ENCODE measurements at regions not wholly inside any gene's neighbourhood (a gene's known extent, or its start where the extent isn't known, plus 50 kb on each side); places are given as distances from the start of the nearest gene placed in this dataset.
"Not testable (repeated sequence)": the region's sequence is repeated elsewhere in the genome, so short reads cannot be mapped to it uniquely, and the experiment has no call there.

DNA sequence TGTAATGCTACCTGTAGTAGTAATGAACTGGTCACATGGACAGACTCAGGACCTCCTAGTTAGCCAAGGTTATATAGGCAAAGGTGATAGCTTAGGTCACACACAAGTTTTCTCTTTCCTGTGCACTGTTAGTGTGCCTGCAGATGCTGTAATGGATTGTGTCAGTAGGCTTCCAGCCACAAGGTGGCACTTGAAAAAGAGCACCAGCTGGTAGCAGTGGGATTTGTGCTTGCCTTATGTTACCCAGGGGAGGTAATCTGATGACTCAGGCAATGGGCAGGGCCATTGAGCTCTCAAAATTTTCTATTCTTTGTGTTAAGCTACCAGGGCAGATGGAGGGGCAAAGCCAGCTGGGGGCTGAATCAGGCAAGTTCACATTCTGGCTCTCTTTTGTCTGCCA lies 562.6 kb upstream of the TPTE start:
- H3K9ac ChIP-seq (ENCODE audit: insufficient read length, low read depth); H3K27me3 ChIP-seq (ENCODE audit: insufficient read depth, insufficient read length); H3K4me1 ChIP-seq (ENCODE audit: insufficient read depth, insufficient read length); DNase-seq (ENCODE audit: low read depth, low spot score); H3K4me3 ChIP-seq (ENCODE audit: insufficient read length, low read depth); H3K36me3 ChIP-seq (ENCODE audit: insufficient read depth, insufficient read length, low read length); H3K9me3 ChIP-seq (ENCODE audit: insufficient read depth, low read length): not testable (repeated sequence)

DNA sequence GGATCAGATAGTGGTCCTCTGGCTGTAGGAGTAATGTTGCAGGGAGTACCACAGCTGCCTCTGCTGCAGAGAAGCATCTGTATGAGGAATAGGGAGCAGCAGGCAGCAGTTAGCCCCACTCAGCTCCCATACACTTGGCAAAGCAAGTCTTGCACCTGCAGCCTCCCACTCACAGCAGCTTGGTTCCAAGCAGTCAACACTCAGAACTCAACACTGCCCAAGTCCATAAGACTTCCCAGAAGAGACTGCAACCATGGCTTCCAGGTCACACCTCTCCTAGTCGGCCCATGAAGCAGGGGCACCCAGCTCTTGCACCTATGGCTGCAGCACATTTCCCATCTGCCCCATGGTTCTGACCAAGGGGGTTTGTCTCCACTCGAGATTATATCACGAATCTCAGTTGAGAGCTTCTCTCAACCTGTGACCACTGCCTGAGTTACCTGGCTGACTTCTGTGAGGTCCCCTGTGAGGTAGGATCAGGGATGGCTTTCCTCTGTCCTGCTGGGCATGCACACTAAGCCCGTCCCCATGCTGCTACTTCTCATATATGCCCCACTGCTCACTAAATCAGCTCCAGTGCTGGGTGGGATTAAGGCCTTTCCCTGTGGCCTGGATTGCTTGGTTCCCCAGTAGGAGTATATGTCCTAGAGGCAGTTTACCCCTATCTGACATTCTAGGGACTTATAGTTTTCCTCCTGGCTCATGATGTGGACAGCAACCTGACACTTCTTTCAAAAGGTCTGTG lies 562.0 kb upstream of the TPTE start:
- H3K4me1 ChIP-seq (ENCODE audit: insufficient read depth, insufficient read length), result not testable (repeated sequence)

DNA sequence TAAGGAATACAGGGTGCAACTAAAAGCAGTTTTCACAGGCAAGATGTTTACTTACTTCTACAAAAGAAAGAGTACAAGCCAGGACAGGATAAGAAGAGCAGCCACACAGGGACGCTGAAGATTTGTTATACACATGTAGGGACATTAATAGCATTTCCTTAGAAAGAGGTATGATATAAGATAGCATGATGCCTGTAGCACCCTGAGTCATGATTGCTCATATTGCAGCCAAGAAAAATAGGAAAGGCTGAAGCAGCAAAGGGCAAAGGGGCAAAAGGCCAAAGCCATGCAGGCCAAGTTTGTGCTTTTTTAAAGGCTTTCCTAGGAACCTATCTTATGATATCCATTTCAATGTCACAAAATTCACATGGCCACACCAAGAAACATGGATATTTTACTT lies 552.0 kb upstream of the TPTE start:
- H3K27me3 ChIP-seq (ENCODE audit: insufficient read depth, insufficient read length); DNase-seq (ENCODE audit: low read depth, low spot score); H3K4me3 ChIP-seq (ENCODE audit: insufficient read length, low read depth); H3K36me3 ChIP-seq (ENCODE audit: insufficient read depth, insufficient read length, low read length); H3K4me1 ChIP-seq (ENCODE audit: insufficient read depth, insufficient read length); H3K9me3 ChIP-seq (ENCODE audit: insufficient read depth, low read length); H3K9ac ChIP-seq (ENCODE audit: insufficient read length, low read depth): not testable (repeated sequence)

More for the DNA sequence above, 562.0 kb upstream of the TPTE start:
- not testable (repeated sequence) for H3K36me3 ChIP-seq (ENCODE audit: insufficient read depth, insufficient read length, low read length); H3K9ac ChIP-seq (ENCODE audit: insufficient read length, low read depth); H3K27me3 ChIP-seq (ENCODE audit: insufficient read depth, insufficient read length); H3K9me3 ChIP-seq (ENCODE audit: insufficient read depth, low read length); DNase-seq (ENCODE audit: low read depth, low spot score); H3K4me3 ChIP-seq (ENCODE audit: insufficient read length, low read depth)

DNA sequence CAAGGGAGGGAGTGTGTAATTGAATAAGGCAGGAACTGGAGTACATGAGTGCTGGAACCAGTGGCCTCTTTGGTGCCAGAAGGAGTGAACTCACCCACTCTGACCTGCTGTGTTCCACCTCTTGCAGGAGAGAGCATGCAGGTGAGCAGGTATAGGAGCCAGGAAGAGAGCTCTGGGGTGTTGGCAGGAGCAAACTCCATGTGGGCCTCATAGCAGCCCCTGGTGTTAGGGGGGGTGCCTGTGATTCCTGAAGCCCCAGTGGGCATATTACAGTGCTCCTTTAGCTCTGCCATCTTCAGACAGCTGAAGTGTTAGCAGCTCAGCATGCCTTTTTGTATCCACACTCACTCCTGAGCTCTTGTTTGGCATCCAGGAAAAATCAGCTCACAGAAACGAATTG lies 549.4 kb upstream of the TPTE start:
- not testable (repeated sequence) for H3K27me3 ChIP-seq (ENCODE audit: insufficient read depth, insufficient read length); H3K9me3 ChIP-seq (ENCODE audit: insufficient read depth, low read length); H3K9ac ChIP-seq (ENCODE audit: insufficient read length, low read depth); DNase-seq (ENCODE audit: low read depth, low spot score); H3K4me3 ChIP-seq (ENCODE audit: insufficient read length, low read depth); H3K36me3 ChIP-seq (ENCODE audit: insufficient read depth, insufficient read length, low read length); H3K4me1 ChIP-seq (ENCODE audit: insufficient read depth, insufficient read length)

DNA sequence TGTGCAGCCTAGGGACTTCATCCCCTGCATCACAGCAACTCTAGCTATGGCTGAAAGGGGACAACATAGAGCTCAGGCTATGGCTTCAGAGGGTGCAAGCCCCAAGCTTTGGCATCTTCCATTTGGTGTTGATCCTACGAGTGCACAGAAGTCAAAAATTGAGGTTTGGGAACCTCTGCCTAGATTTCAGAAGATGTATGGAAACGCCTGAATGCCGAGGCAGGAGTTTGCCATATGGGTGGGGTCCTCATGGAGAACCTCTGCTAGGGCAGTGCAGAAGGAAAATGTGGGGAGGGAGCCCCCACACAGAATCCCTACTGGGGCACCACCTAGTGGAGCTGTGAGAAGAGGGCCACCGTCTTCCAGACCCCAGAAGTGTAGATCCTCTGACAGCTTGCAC lies 543.0 kb upstream of the TPTE start:
- H3K9me3 ChIP-seq (ENCODE audit: insufficient read depth, low read length); H3K36me3 ChIP-seq (ENCODE audit: insufficient read depth, insufficient read length, low read length); DNase-seq (ENCODE audit: low read depth, low spot score); H3K27me3 ChIP-seq (ENCODE audit: insufficient read depth, insufficient read length); H3K4me1 ChIP-seq (ENCODE audit: insufficient read depth, insufficient read length); H3K9ac ChIP-seq (ENCODE audit: insufficient read length, low read depth); H3K4me3 ChIP-seq (ENCODE audit: insufficient read length, low read depth): not testable (repeated sequence)

DNA sequence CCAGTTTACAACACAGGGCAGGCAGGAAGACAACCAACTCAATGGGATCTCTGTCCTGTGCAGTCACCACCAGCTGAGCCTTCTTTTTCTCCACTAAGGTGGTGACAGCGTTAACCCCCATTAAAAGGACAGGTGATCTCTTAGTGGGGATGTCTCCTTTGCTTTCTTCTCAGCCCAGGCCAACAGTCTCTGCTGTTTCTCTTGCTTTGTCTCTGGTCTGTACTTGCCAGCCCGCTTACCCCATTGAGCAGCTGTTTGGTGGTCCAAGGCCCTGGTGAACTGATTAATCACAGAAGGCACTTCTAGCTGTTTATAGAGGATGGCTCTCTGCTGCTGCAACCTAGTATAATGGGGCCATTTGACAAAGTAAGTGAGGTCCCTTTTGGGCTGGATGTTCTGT lies 523.9 kb upstream of the TPTE start:
- H3K4me1 ChIP-seq (ENCODE audit: insufficient read depth, insufficient read length); H3K36me3 ChIP-seq (ENCODE audit: insufficient read depth, insufficient read length, low read length); DNase-seq (ENCODE audit: low read depth, low spot score); H3K9ac ChIP-seq (ENCODE audit: insufficient read length, low read depth); H3K4me3 ChIP-seq (ENCODE audit: insufficient read length, low read depth); H3K9me3 ChIP-seq (ENCODE audit: insufficient read depth, low read length); H3K27me3 ChIP-seq (ENCODE audit: insufficient read depth, insufficient read length): not testable (repeated sequence)

DNA sequence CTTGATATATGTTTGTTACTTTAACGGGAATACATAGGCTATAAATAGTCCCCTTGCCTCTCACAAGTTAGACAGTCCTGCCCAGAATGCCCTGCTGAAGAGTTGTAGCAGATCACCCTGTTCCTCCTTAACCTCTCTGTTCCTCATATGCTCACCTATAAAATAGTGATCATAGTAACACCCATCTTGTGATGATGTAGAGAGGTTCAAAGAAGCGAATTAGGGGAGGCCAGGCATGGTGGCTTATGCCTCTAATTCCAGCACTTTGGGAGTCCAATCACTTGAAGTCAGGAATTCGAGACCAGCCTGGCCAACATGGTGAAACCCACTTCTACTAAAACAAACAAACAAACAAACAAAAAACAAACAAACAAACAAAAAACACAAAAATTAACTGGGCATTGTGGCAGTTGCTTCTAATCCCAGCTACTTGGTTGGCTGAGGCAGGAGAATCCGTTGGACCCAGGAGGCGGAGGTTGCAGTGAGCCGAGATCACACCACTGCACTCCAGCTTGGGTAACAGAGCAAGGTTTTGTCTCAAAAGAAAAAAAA lies 518.5 kb upstream of the TPTE start:
- not testable (repeated sequence) for DNase-seq (ENCODE audit: low read depth, low spot score); H3K36me3 ChIP-seq (ENCODE audit: insufficient read depth, insufficient read length, low read length); H3K4me3 ChIP-seq (ENCODE audit: insufficient read length, low read depth); H3K4me1 ChIP-seq (ENCODE audit: insufficient read depth, insufficient read length); H3K9ac ChIP-seq (ENCODE audit: insufficient read length, low read depth); H3K9me3 ChIP-seq (ENCODE audit: insufficient read depth, low read length); H3K27me3 ChIP-seq (ENCODE audit: insufficient read depth, insufficient read length)

DNA sequence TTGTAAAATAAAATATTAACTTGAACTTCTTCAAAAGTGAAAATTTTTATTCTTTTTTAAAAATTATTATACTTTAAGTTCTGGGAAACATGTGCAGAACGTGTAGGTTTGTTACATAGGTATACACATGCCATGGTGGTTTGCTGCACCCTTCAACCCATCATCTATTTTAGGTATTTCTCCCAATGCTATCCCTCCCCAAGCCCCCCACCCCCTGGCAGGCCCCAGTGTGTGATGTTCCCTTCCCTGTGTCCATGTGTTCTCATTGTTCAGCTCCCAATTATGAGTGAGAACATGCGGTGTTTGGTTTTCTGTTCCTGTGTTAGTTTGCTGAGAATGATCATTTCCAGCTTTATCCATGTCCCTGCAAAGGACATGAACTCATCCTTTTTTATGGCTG lies 515.6 kb upstream of the TPTE start:
- not testable (repeated sequence) for H3K9me3 ChIP-seq (ENCODE audit: insufficient read depth, low read length); H3K36me3 ChIP-seq (ENCODE audit: insufficient read depth, insufficient read length, low read length); H3K4me3 ChIP-seq (ENCODE audit: insufficient read length, low read depth); DNase-seq (ENCODE audit: low read depth, low spot score); H3K27me3 ChIP-seq (ENCODE audit: insufficient read depth, insufficient read length); H3K4me1 ChIP-seq (ENCODE audit: insufficient read depth, insufficient read length); H3K9ac ChIP-seq (ENCODE audit: insufficient read length, low read depth)

DNA sequence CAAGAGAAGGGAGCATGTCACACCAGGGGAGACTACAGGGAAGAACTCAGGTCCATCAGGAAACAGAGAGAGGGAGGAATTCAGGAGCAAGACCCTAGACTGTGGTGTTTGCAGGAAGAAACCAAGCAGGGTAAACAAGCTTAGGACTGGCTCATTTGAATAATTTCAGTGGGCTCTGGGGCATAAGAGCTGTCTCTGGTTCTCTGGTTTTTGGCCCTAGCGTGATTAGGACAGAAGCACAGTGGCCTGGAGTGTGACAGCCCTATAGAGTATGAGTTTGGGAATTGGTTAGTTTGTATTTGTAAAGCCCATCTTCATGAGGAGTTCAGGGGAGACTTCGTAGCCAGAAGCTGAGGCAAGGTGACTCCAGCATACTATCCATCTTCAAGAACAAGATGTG lies 504.4 kb upstream of the TPTE start:
- H3K4me3 ChIP-seq (ENCODE audit: insufficient read length, low read depth); H3K4me1 ChIP-seq (ENCODE audit: insufficient read depth, insufficient read length); H3K9me3 ChIP-seq (ENCODE audit: insufficient read depth, low read length); H3K9ac ChIP-seq (ENCODE audit: insufficient read length, low read depth); DNase-seq (ENCODE audit: low read depth, low spot score); H3K27me3 ChIP-seq (ENCODE audit: insufficient read depth, insufficient read length); H3K36me3 ChIP-seq (ENCODE audit: insufficient read depth, insufficient read length, low read length): not testable (repeated sequence)

DNA sequence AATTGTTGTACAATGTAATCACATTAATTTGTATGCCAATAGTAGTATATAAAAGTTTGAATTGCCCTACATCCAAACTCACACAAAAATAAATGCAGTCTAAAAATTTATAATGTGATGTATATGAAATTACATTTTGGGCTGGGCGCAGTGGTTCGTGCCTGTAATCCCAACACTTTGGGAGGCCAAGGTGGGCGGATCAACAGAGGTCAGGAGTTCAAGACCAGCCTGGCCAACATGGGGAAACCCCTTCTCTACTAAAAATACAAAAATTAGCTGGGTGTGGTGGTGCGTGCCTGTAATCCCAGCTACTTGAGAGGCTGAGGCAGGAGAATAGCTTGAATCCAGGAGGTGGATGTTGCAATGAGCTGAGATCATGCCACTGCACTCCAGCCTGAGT lies 503.6 kb upstream of the TPTE start:
- not testable (repeated sequence) for H3K4me1 ChIP-seq (ENCODE audit: insufficient read depth, insufficient read length); H3K4me3 ChIP-seq (ENCODE audit: insufficient read length, low read depth); H3K27me3 ChIP-seq (ENCODE audit: insufficient read depth, insufficient read length); H3K9me3 ChIP-seq (ENCODE audit: insufficient read depth, low read length); H3K36me3 ChIP-seq (ENCODE audit: insufficient read depth, insufficient read length, low read length); DNase-seq (ENCODE audit: low read depth, low spot score); H3K9ac ChIP-seq (ENCODE audit: insufficient read length, low read depth)

DNA sequence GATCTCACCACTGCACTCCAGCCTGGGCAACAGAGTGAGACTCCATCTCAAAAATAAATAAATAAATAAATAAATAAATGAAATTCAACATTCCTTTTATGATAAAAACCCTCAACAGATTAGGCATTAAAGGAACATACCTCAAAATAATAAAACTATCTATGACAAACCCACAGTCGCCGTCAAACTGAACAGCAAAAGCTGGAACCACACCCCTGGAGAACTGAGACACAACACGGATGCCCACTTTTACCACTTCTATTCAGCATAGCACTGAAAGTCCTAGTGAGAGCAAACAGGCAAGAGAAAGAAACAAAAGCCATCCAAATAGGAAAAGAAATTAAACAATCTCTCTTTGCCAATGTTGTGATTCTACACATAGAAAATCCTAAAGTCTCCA lies 499.9 kb upstream of the TPTE start:
- not testable (repeated sequence) for H3K9ac ChIP-seq (ENCODE audit: insufficient read length, low read depth); H3K27me3 ChIP-seq (ENCODE audit: insufficient read depth, insufficient read length); H3K9me3 ChIP-seq (ENCODE audit: insufficient read depth, low read length); DNase-seq (ENCODE audit: low read depth, low spot score); H3K4me3 ChIP-seq (ENCODE audit: insufficient read length, low read depth); H3K36me3 ChIP-seq (ENCODE audit: insufficient read depth, insufficient read length, low read length); H3K4me1 ChIP-seq (ENCODE audit: insufficient read depth, insufficient read length)

DNA sequence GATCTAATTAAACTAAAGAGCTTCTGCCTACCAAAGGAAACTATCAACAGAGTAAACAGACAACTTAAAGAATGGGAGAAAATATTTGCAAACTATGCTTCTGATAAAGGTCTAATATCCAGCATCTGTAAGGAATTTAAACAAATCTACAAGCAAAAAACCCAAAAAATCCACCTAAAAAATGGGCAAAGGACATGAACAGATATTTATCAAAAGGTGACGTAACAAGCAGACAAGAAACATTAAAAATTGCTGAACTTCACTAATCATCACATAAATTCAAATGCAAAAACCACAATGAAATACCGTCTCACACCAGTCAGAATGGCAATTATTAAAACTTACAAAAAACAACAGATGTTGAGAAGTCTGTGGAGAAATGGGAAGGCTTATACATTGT lies 498.6 kb upstream of the TPTE start:
- H3K4me3 ChIP-seq (ENCODE audit: insufficient read length, low read depth); DNase-seq (ENCODE audit: low read depth, low spot score); H3K9me3 ChIP-seq (ENCODE audit: insufficient read depth, low read length); H3K27me3 ChIP-seq (ENCODE audit: insufficient read depth, insufficient read length); H3K4me1 ChIP-seq (ENCODE audit: insufficient read depth, insufficient read length); H3K36me3 ChIP-seq (ENCODE audit: insufficient read depth, insufficient read length, low read length); H3K9ac ChIP-seq (ENCODE audit: insufficient read length, low read depth): not testable (repeated sequence)
